GM23338 (cell line): ENCODE measurements at regions not wholly inside any gene's neighbourhood (a gene's known extent, or its start where the extent isn't known, plus 50 kb on each side); places are given as distances from the start of the nearest gene placed in this dataset.

Source experiments
- CREB1 ChIP-seq: fragments of 250-450 bp; sonication (Bioruptor Pico); IDR thresholded peaks from 2 replicates; pipeline ENCODE4 v1.5.0; 2020; ENCODE audit warnings: low read depth, mild to moderate bottlenecking, moderate library complexity
- CTCF ChIP-seq, 2 experiments: fragments of 200-600 bp in 1 of 2; sonication (generic) in 1 of 2; conservative IDR thresholded peaks; 2 replicates each; pipeline versions ENCODE4 v1.5.1 to v1.6.1; 2016 to 2017; ENCODE audit warnings: antibody characterized with exemption in 2 of 2, low read depth in 2 of 2, mild to moderate bottlenecking in 2 of 2, moderate library complexity in 1 of 2
- EZH2 ChIP-seq: fragments of 200-600 bp; sonication (generic); IDR thresholded peaks from one replicate; pipeline ENCODE4 v1.8.0; 2017; ENCODE audit warnings: antibody characterized with exemption, mild to moderate bottlenecking, low read depth; ENCODE audit not compliant: unreplicated experiment
- EZH2phosphoT487 ChIP-seq: fragments of 200-600 bp; sonication (generic); IDR thresholded peaks from one replicate; pipeline ENCODE4 v1.8.1; 2018; ENCODE audit warnings: antibody characterized with exemption; ENCODE audit not compliant: unreplicated experiment
- JUNB ChIP-seq: IDR thresholded peaks from one replicate; pipeline ENCODE4 v1.6.1; 2016; ENCODE audit warnings: antibody characterized with exemption; ENCODE audit not compliant: unreplicated experiment
- NANOG ChIP-seq: IDR thresholded peaks from 2 replicates; pipeline ENCODE4 v1.6.1; 2016; ENCODE audit warnings: antibody characterized with exemption, borderline replicate concordance
- POLR2AphosphoS5 ChIP-seq: IDR thresholded peaks from 2 replicates; pipeline ENCODE4 v1.6.1; 2016; ENCODE audit warnings: antibody characterized with exemption, low read depth
- STAT1 ChIP-seq: IDR thresholded peaks from one replicate; pipeline ENCODE4 v1.6.1; 2016; ENCODE audit warnings: antibody characterized with exemption; ENCODE audit not compliant: unreplicated experiment
- ZNF331 ChIP-seq: fragments of 250-450 bp; sonication (Bioruptor Pico); IDR thresholded peaks from 2 replicates; pipeline ENCODE4 v1.5.0; 2020; ENCODE audit warnings: low read depth, mild to moderate bottlenecking, moderate library complexity
- TF ChIP-seq, protein P1 (sequence below): IDR thresholded peaks from one replicate; pipeline ENCODE4 v1.6.1; 2018; ENCODE audit warnings: antibody characterized with exemption; ENCODE audit not compliant: unreplicated experiment

GRCh38 chr9:134271338-134272301 lies 54.6 kb upstream of the RXRA start:
- TF ChIP-seq CTCF (conservative IDR thresholded peaks at IDR 0.05; ENCODE audit: low read depth in 2 of 2) (no peak), STAT1 (no peak), POLR2AphosphoS5 (no peak), NANOG (no peak), EZH2 (no peak), EZH2phosphoT487 (no peak), CREB1 (CRISPR knock-in tag) (no peak), ZNF331 (CRISPR knock-in tag) (no peak), JUNB (no peak)
- TF ChIP-seq, protein P1, sequence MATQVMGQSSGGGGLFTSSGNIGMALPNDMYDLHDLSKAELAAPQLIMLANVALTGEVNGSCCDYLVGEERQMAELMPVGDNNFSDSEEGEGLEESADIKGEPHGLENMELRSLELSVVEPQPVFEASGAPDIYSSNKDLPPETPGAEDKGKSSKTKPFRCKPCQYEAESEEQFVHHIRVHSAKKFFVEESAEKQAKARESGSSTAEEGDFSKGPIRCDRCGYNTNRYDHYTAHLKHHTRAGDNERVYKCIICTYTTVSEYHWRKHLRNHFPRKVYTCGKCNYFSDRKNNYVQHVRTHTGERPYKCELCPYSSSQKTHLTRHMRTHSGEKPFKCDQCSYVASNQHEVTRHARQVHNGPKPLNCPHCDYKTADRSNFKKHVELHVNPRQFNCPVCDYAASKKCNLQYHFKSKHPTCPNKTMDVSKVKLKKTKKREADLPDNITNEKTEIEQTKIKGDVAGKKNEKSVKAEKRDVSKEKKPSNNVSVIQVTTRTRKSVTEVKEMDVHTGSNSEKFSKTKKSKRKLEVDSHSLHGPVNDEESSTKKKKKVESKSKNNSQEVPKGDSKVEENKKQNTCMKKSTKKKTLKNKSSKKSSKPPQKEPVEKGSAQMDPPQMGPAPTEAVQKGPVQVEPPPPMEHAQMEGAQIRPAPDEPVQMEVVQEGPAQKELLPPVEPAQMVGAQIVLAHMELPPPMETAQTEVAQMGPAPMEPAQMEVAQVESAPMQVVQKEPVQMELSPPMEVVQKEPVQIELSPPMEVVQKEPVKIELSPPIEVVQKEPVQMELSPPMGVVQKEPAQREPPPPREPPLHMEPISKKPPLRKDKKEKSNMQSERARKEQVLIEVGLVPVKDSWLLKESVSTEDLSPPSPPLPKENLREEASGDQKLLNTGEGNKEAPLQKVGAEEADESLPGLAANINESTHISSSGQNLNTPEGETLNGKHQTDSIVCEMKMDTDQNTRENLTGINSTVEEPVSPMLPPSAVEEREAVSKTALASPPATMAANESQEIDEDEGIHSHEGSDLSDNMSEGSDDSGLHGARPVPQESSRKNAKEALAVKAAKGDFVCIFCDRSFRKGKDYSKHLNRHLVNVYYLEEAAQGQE = no peak
